ENCODE measurements at regions not wholly inside any gene's neighbourhood (a gene's known extent, or its start where the extent isn't known, plus 50 kb on each side); places are given as distances from the start of the nearest gene placed in this dataset.

DNA sequence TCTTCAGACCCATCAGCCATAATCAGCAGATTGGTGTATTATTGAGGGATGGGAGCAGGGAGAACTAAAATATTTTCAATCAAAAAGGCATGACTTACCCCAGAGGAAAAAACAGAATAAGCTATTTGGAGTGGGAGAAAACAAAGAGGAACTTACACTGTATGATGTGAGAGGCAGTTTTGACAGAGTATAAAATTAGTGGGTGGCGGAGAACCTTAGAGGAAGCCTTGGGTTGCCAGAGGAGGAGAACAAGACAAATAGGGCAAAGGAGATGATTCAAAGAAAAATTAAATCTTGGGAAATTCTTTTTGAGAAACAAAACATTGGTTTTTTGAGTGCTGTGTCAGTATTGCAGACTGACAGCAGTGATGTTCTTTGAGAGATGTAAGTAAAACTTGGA lies 285.0 kb downstream of the C11orf87 start:
- TF ChIP-seq FOXA1 (IDR thresholded peaks at IDR 0.05): no peak
- no peak for TF ChIP-seq FOXA1 (CRISPR knock-in tag; IDR thresholded peaks at IDR 0.05)
- TF ChIP-seq POLR2AphosphoS5 (IDR thresholded peaks at IDR 0.05; ENCODE audit: low read depth, low read length): no peak
- TF ChIP-seq RELA (CRISPR knock-in tag; IDR thresholded peaks at IDR 0.05): no peak
- TF ChIP-seq, protein P1, sequence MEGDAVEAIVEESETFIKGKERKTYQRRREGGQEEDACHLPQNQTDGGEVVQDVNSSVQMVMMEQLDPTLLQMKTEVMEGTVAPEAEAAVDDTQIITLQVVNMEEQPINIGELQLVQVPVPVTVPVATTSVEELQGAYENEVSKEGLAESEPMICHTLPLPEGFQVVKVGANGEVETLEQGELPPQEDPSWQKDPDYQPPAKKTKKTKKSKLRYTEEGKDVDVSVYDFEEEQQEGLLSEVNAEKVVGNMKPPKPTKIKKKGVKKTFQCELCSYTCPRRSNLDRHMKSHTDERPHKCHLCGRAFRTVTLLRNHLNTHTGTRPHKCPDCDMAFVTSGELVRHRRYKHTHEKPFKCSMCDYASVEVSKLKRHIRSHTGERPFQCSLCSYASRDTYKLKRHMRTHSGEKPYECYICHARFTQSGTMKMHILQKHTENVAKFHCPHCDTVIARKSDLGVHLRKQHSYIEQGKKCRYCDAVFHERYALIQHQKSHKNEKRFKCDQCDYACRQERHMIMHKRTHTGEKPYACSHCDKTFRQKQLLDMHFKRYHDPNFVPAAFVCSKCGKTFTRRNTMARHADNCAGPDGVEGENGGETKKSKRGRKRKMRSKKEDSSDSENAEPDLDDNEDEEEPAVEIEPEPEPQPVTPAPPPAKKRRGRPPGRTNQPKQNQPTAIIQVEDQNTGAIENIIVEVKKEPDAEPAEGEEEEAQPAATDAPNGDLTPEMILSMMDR (CRISPR knock-in tag; IDR thresholded peaks at IDR 0.05): no peak

Measured in HepG2 (cell line).